ENCODE measurements at regions not wholly inside any gene's neighbourhood (a gene's known extent, or its start where the extent isn't known, plus 50 kb on each side); places are given as distances from the start of the nearest gene placed in this dataset.

- Histone ChIP-seq H4K91ac (ENCODE audit: low read length) (no peak overlapping the region), H4K8ac (ENCODE audit: low read length) (no peak overlapping the region), H3K4ac (ENCODE audit: low read depth in 1 of 2, low read length in 2 of 2) (no peak overlapping the region), H3K18ac (ENCODE audit: low read depth in 1 of 2, low read length in 2 of 2) (no peak overlapping the region), H2AFZ (ENCODE audit: low read depth, low read length) (no peak overlapping the region), H2BK15ac (ENCODE audit: low read depth, poor library complexity, severe bottlenecking) (no peak overlapping the region), H2BK120ac (ENCODE audit: low read depth, low read length) (no peak overlapping the region), H2BK12ac (ENCODE audit: low read length in 2 of 2) (no peak overlapping the region), H2AK5ac (ENCODE audit: low read length, severe bottlenecking) (no peak overlapping the region), H3K14ac (ENCODE audit: low read length in 2 of 2) (no peak overlapping the region), H3K9ac (ENCODE audit: low read length) (no peak overlapping the region), H3K27ac (ENCODE audit: low read length, poor library complexity, severe bottlenecking) (no peak overlapping the region), H3K79me1 (replicated peaks; ENCODE audit: low read length, poor library complexity, severe bottlenecking) (no peaks in the 10 kb centered on the region), H3K36me3 (ENCODE audit: control insufficient read depth in 1 of 2, insufficient read depth in 2 of 2, low read depth in 1 of 2, low read length in 2 of 2) (no peaks in the 10 kb centered on the region), H3K4me3 (ENCODE audit: insufficient read depth in 1 of 2, low read depth in 1 of 2, low read length in 2 of 2) (no peak overlapping the region), H3K4me2 (ENCODE audit: low read length, poor library complexity, severe bottlenecking) (no peak overlapping the region), H3K27me3 (ENCODE audit: control insufficient read depth in 1 of 2, insufficient read depth in 1 of 2, low read length in 2 of 2) (no peaks in the 10 kb centered on the region), H3K23ac (ENCODE audit: low read length in 2 of 2) (no peak overlapping the region), H2BK5ac (ENCODE audit: low read depth, low read length, poor library complexity, severe bottlenecking) (no peak overlapping the region), H3K9me3 (ENCODE audit: control insufficient read depth, low read length) (peaks cover 3% of the 10 kb centered on the region), H3K4me1 (ENCODE audit: control insufficient read depth, insufficient read depth, low read depth, low read length) (peaks cover 3% of the 10 kb centered on the region)
- 100% methylated on average over 1 of the region's 2 CpGs for WGBS
- no peak for DNase-seq
Observed at GRCh38 chr6:139841794-139842215, 467.4 kb upstream of the CITED2 start.

DNA sequence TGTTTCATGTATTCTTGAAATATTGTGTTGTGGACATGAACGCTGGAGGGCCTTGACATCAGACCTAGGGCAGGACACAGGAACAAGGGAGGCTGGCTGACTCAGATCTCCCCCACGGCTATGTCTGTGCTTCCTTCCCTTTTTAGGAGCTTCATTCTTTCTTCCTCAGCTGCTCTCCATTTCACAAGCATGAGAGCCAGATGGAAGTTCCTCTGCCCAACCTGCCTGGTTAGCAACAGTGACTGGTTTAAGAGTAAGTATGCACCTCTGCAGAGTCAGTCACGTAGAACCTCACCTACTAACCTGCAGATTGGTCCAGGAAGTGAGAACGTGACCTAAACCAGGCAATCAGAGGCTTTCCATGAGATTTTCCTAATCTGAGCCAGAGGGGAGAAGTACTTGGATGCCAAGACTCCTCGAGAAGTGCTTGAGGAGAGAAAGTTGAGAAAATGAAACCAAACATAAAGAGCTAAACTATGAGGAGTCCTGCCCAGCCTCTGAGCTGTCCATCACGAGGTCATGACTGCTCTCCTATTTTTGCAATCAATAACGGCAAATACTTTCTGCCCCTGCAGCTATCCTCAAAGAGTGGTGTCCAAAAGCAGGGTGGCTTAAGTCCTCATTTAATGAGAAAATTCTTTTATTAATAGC lies 465.2 kb upstream of the CITED2 start:
- no peaks in the 10 kb centered on the region for H3K36me3 ChIP-seq (ENCODE audit: control insufficient read depth in 1 of 2, insufficient read depth in 2 of 2, low read depth in 1 of 2, low read length in 2 of 2)
- no peak overlapping the region for H2BK15ac ChIP-seq (ENCODE audit: low read depth, poor library complexity, severe bottlenecking)
- peak overlapping the region; percentile 37 for H4K91ac ChIP-seq (ENCODE audit: low read length)
- H3K4me1 ChIP-seq (ENCODE audit: control insufficient read depth, insufficient read depth, low read depth, low read length) = peaks cover 3% of the 10 kb centered on the region
- H2AK5ac ChIP-seq (ENCODE audit: low read length, severe bottlenecking) = no peak overlapping the region
- peak overlapping the region; percentile 78 for H3K9ac ChIP-seq (ENCODE audit: low read length)
- H2BK12ac ChIP-seq (ENCODE audit: low read length in 2 of 2) = peak overlapping the region in 1 of 2 experiments; percentile 33
- no peak overlapping the region for H3K27ac ChIP-seq (ENCODE audit: low read length, poor library complexity, severe bottlenecking)
- H3K4me2 ChIP-seq (ENCODE audit: low read length, poor library complexity, severe bottlenecking) = no peak overlapping the region
- no peak overlapping the region for H3K4ac ChIP-seq (ENCODE audit: low read depth in 1 of 2, low read length in 2 of 2)
- H2AFZ ChIP-seq (ENCODE audit: low read depth, low read length) = peak overlapping the region; percentile 55
- peak overlapping the region; percentile 69 for H4K8ac ChIP-seq (ENCODE audit: low read length)
- WGBS = 89% methylated on average over 7 of the region's 7 CpGs
- H3K79me1 ChIP-seq (replicated peaks; ENCODE audit: low read length, poor library complexity, severe bottlenecking) = no peaks in the 10 kb centered on the region
- H3K23ac ChIP-seq (ENCODE audit: low read length in 2 of 2) = no peak overlapping the region
- peak overlapping the region in 1 of 2 experiments; percentile 60 for H3K4me3 ChIP-seq (ENCODE audit: insufficient read depth in 1 of 2, low read depth in 1 of 2, low read length in 2 of 2)
- H2BK120ac ChIP-seq (ENCODE audit: low read depth, low read length) = no peak overlapping the region
- no peak overlapping the region for H3K18ac ChIP-seq (ENCODE audit: low read depth in 1 of 2, low read length in 2 of 2)
- no peak overlapping the region for H2BK5ac ChIP-seq (ENCODE audit: low read depth, low read length, poor library complexity, severe bottlenecking)
- no peak for DNase-seq
- no peak overlapping the region for H3K14ac ChIP-seq (ENCODE audit: low read length in 2 of 2)
- H3K27me3 ChIP-seq (ENCODE audit: control insufficient read depth in 1 of 2, insufficient read depth in 1 of 2, low read length in 2 of 2) = no peaks in the 10 kb centered on the region
- H3K9me3 ChIP-seq (ENCODE audit: control insufficient read depth, low read length) = peaks cover 3% of the 10 kb centered on the region

GRCh38 chr6:139834232-139834631 lies 459.8 kb upstream of the CITED2 start:
- no peaks in the 10 kb centered on the region for H3K27me3 ChIP-seq (ENCODE audit: control insufficient read depth in 1 of 2, insufficient read depth in 1 of 2, low read length in 2 of 2)
- no peak overlapping the region for H3K27ac ChIP-seq (ENCODE audit: low read length, poor library complexity, severe bottlenecking)
- WGBS = 94% methylated on average over 4 of the region's 5 CpGs
- no peak overlapping the region for H2AK5ac ChIP-seq (ENCODE audit: low read length, severe bottlenecking)
- no peak overlapping the region for H3K4ac ChIP-seq (ENCODE audit: low read depth in 1 of 2, low read length in 2 of 2)
- no peaks in the 10 kb centered on the region for H3K79me1 ChIP-seq (replicated peaks; ENCODE audit: low read length, poor library complexity, severe bottlenecking)
- H3K4me1 ChIP-seq (ENCODE audit: control insufficient read depth, insufficient read depth, low read depth, low read length) = no peaks in the 10 kb centered on the region
- H2BK120ac ChIP-seq (ENCODE audit: low read depth, low read length) = no peak overlapping the region
- H3K4me2 ChIP-seq (ENCODE audit: low read length, poor library complexity, severe bottlenecking) = no peak overlapping the region
- H3K36me3 ChIP-seq (ENCODE audit: control insufficient read depth in 1 of 2, insufficient read depth in 2 of 2, low read depth in 1 of 2, low read length in 2 of 2) = no peaks in the 10 kb centered on the region
- no peak overlapping the region for H2BK5ac ChIP-seq (ENCODE audit: low read depth, low read length, poor library complexity, severe bottlenecking)
- no peak overlapping the region for H3K23ac ChIP-seq (ENCODE audit: low read length in 2 of 2)
- H4K8ac ChIP-seq (ENCODE audit: low read length) = no peak overlapping the region
- H2BK15ac ChIP-seq (ENCODE audit: low read depth, poor library complexity, severe bottlenecking) = no peak overlapping the region
- no peak overlapping the region for H4K91ac ChIP-seq (ENCODE audit: low read length)
- no peak overlapping the region for H3K18ac ChIP-seq (ENCODE audit: low read depth in 1 of 2, low read length in 2 of 2)
- H3K9me3 ChIP-seq (ENCODE audit: control insufficient read depth, low read length) = no peaks in the 10 kb centered on the region
- H3K4me3 ChIP-seq (ENCODE audit: insufficient read depth in 1 of 2, low read depth in 1 of 2, low read length in 2 of 2) = no peak overlapping the region
- no peak overlapping the region for H3K9ac ChIP-seq (ENCODE audit: low read length)
- DNase-seq = no peak
- H2BK12ac ChIP-seq (ENCODE audit: low read length in 2 of 2) = no peak overlapping the region
- no peak overlapping the region for H3K14ac ChIP-seq (ENCODE audit: low read length in 2 of 2)
- H2AFZ ChIP-seq (ENCODE audit: low read depth, low read length) = no peak overlapping the region

DNA sequence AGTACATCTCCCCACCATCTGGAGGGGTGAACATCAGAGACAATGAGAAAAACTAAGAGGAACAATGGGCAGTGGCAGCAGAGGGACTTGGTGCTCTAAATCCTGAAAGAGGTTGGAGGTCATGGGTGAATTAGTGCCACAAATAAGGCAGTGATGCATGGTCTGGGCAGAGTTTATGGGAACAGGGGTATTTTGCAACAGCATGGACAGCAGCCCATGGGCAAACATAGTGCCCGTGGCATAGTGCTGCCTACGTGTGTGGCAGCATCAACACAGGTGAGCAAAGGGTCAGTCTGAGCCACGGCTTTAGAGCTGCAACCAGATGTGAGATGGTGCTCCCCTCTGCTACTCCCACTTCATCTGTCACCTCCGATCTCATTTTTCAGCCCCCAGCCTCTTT lies 459.1 kb upstream of the CITED2 start:
- no peak overlapping the region for H2BK12ac ChIP-seq (ENCODE audit: low read length in 2 of 2)
- no peaks in the 10 kb centered on the region for H3K27me3 ChIP-seq (ENCODE audit: control insufficient read depth in 1 of 2, insufficient read depth in 1 of 2, low read length in 2 of 2)
- H3K79me1 ChIP-seq (replicated peaks; ENCODE audit: low read length, poor library complexity, severe bottlenecking) = no peaks in the 10 kb centered on the region
- H2BK5ac ChIP-seq (ENCODE audit: low read depth, low read length, poor library complexity, severe bottlenecking) = no peak overlapping the region
- no peak overlapping the region for H3K4me2 ChIP-seq (ENCODE audit: low read length, poor library complexity, severe bottlenecking)
- H3K36me3 ChIP-seq (ENCODE audit: control insufficient read depth in 1 of 2, insufficient read depth in 2 of 2, low read depth in 1 of 2, low read length in 2 of 2) = no peaks in the 10 kb centered on the region
- H3K4me1 ChIP-seq (ENCODE audit: control insufficient read depth, insufficient read depth, low read depth, low read length) = no peaks in the 10 kb centered on the region
- no peaks in the 10 kb centered on the region for H3K9me3 ChIP-seq (ENCODE audit: control insufficient read depth, low read length)
- no peak overlapping the region for H4K8ac ChIP-seq (ENCODE audit: low read length)
- no peak overlapping the region for H3K4me3 ChIP-seq (ENCODE audit: insufficient read depth in 1 of 2, low read depth in 1 of 2, low read length in 2 of 2)
- no peak overlapping the region for H2AK5ac ChIP-seq (ENCODE audit: low read length, severe bottlenecking)
- H3K14ac ChIP-seq (ENCODE audit: low read length in 2 of 2) = peak overlapping the region in 1 of 2 experiments; percentile 94
- DNase-seq = no peak
- no peak overlapping the region for H3K18ac ChIP-seq (ENCODE audit: low read depth in 1 of 2, low read length in 2 of 2)
- H3K9ac ChIP-seq (ENCODE audit: low read length) = no peak overlapping the region
- no peak overlapping the region for H4K91ac ChIP-seq (ENCODE audit: low read length)
- no peak overlapping the region for H2BK15ac ChIP-seq (ENCODE audit: low read depth, poor library complexity, severe bottlenecking)
- WGBS = 99% methylated on average over 3 of the region's 4 CpGs
- no peak overlapping the region for H3K27ac ChIP-seq (ENCODE audit: low read length, poor library complexity, severe bottlenecking)
- H3K23ac ChIP-seq (ENCODE audit: low read length in 2 of 2) = no peak overlapping the region
- no peak overlapping the region for H2BK120ac ChIP-seq (ENCODE audit: low read depth, low read length)
- no peak overlapping the region for H2AFZ ChIP-seq (ENCODE audit: low read depth, low read length)
- no peak overlapping the region for H3K4ac ChIP-seq (ENCODE audit: low read depth in 1 of 2, low read length in 2 of 2)
